WTC11 (cell line): ENCODE measurements at regions not wholly inside any gene's neighbourhood (a gene's known extent, or its start where the extent isn't known, plus 50 kb on each side); places are given as distances from the start of the nearest gene placed in this dataset.

ENCODE experiments used
- CTCF ChIP-seq: fragments of 200-600 bp; IDR thresholded peaks from 2 replicates; pipeline ENCODE4 v1.8.0; 2022; ENCODE audit warnings: antibody characterized with exemption
- E2F5 ChIP-seq: sonication (generic); formaldehyde crosslinking; IDR thresholded peaks from 2 replicates; pipeline ENCODE4 v1.8.1; 2022; ENCODE audit warnings: mild to moderate bottlenecking, moderate library complexity, missing genetic modification reagents
- FOXJ3 ChIP-seq: sonication (generic); formaldehyde crosslinking; IDR thresholded peaks from 2 replicates; pipeline ENCODE4 v1.9.0; 2021; ENCODE audit warnings: missing genetic modification reagents, mild to moderate bottlenecking, borderline replicate concordance
- FOXP4 ChIP-seq: sonication (generic); formaldehyde crosslinking; IDR thresholded peaks from 2 replicates; pipeline ENCODE4 v1.8.0; 2022; ENCODE audit warnings: mild to moderate bottlenecking, missing genetic modification reagents
- MXD4 ChIP-seq: fragments of 250-450 bp; sonication (Bioruptor Pico); IDR thresholded peaks from 2 replicates; pipeline ENCODE4 v1.8.0; 2021; ENCODE audit warnings: mild to moderate bottlenecking, moderate library complexity, borderline replicate concordance
- SMAD3 ChIP-seq: sonication (generic); formaldehyde crosslinking; IDR thresholded peaks from 2 replicates; pipeline ENCODE4 v1.8.0; 2022; ENCODE audit warnings: missing genetic modification reagents, mild to moderate bottlenecking, borderline replicate concordance
- SP1 ChIP-seq: sonication (generic); formaldehyde crosslinking; conservative IDR thresholded peaks from 2 replicates; pipeline ENCODE4 v1.8.1; 2022; ENCODE audit warnings: missing genetic modification reagents
- USF2 ChIP-seq: sonication (generic); formaldehyde crosslinking; IDR thresholded peaks from 2 replicates; pipeline ENCODE4 v1.8.1; 2023; ENCODE audit warnings: mild to moderate bottlenecking, missing genetic modification reagents, moderate library complexity
- ZNF532 ChIP-seq: fragments of 250-450 bp; sonication (Bioruptor Pico); IDR thresholded peaks from 2 replicates; pipeline ENCODE4 v1.9.0; 2021; ENCODE audit warnings: mild to moderate bottlenecking, borderline replicate concordance

- no peak for TF ChIP-seq FOXP4 (CRISPR knock-in tag)
- TF ChIP-seq CTCF = no peak
- TF ChIP-seq SMAD3 (CRISPR knock-in tag) = no peak
- no peak for TF ChIP-seq ZNF532 (CRISPR knock-in tag)
- TF ChIP-seq E2F5 (CRISPR knock-in tag) = no peak
- no peak for TF ChIP-seq MXD4 (CRISPR knock-in tag)
- TF ChIP-seq USF2 (CRISPR knock-in tag) = no peak
- no peak for TF ChIP-seq SP1 (CRISPR knock-in tag)
- TF ChIP-seq FOXJ3 (CRISPR knock-in tag) = no peak
These were observed 138.4 kb upstream of the GLRA1 start for GRCh38 chr5:152063004-152063403.
